ENCODE measurements at regions not wholly inside any gene's neighbourhood (a gene's known extent, or its start where the extent isn't known, plus 50 kb on each side); places are given as distances from the start of the nearest gene placed in this dataset.

DNA sequence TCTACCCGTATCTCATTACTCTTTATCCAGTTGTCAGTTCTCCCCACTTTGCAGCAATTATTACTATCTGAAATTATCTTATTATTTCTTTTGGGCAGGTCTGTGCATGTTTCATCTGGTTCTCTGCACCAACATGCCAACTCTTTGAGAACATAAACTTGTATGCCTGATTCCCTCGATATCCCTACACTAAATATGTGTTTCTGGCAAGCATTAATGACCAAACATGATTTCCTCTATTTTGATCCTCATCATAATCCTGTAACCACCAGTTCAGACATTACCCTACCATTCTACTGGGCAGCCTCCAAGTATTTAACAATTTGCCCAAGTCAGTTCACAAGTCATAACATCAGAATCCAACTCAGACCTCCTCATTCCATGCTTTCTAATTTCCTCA, 426.1 kb downstream of the FOXO1 start:
- Histone ChIP-seq H3K27me3 (ENCODE audit: control insufficient read depth, extremely low read depth, insufficient read depth, low read length) (no peaks in the 10 kb centered on the region), H3K9ac (ENCODE audit: control insufficient read depth, extremely low read depth, insufficient read depth, low read length) (no peak overlapping the region), H3K4me3 (ENCODE audit: control insufficient read depth in 2 of 3, extremely low read depth in 1 of 3, insufficient read depth in 2 of 3, low read depth in 1 of 3, low read length in 3 of 3) (no peak overlapping the region), H3K4me2 (ENCODE audit: control insufficient read depth, extremely low read depth, insufficient read depth, low read depth, low read length) (peak overlapping the region; percentile 1), H3K79me2 (ENCODE audit: control insufficient read depth, insufficient read depth, low read length) (no peaks in the 10 kb centered on the region), H3K36me3 (ENCODE audit: control insufficient read depth in 2 of 2, extremely low read depth in 1 of 2, insufficient read depth in 2 of 2, low read length in 2 of 2) (no peaks in the 10 kb centered on the region), H3K27ac (ENCODE audit: control insufficient read depth, insufficient read depth, low read length) (no peak overlapping the region), H4K20me1 (ENCODE audit: control insufficient read depth, extremely low read depth, insufficient read depth, low read length) (no peaks in the 10 kb centered on the region), H3K9me3 (ENCODE audit: control insufficient read depth, low read depth, low read length) (no peaks in the 10 kb centered on the region), H3K4me1 (ENCODE audit: control insufficient read depth, extremely low read depth, insufficient read depth, low read length) (peaks cover 24% of the 10 kb centered on the region), H3K9me1 (ENCODE audit: control insufficient read depth, extremely low read depth, insufficient read depth, low read length) (no peaks in the 10 kb centered on the region), H2AFZ (ENCODE audit: control insufficient read depth, low read length) (no peak overlapping the region)
- FAIRE-seq (peak; percentile 84), DNase-seq (ENCODE audit: low read depth, low spot score) (no peak)
- dilution Hi-C loops (cut with MboI; ENCODE audit: extremely low pct_ligation_motif_present, low sequenced_read_pairs), result no loop called here
- no peak for TF ChIP-seq EZH2 (IDR thresholded peaks at IDR 0.05; ENCODE audit: low read length)
- TF ChIP-seq, protein P1, sequence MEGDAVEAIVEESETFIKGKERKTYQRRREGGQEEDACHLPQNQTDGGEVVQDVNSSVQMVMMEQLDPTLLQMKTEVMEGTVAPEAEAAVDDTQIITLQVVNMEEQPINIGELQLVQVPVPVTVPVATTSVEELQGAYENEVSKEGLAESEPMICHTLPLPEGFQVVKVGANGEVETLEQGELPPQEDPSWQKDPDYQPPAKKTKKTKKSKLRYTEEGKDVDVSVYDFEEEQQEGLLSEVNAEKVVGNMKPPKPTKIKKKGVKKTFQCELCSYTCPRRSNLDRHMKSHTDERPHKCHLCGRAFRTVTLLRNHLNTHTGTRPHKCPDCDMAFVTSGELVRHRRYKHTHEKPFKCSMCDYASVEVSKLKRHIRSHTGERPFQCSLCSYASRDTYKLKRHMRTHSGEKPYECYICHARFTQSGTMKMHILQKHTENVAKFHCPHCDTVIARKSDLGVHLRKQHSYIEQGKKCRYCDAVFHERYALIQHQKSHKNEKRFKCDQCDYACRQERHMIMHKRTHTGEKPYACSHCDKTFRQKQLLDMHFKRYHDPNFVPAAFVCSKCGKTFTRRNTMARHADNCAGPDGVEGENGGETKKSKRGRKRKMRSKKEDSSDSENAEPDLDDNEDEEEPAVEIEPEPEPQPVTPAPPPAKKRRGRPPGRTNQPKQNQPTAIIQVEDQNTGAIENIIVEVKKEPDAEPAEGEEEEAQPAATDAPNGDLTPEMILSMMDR (optimal IDR thresholded peaks at IDR 0.05 in 1 of 3, IDR thresholded peaks at IDR 0.05 in 1 of 3, conservative IDR thresholded peaks at IDR 0.05 in 1 of 3; ENCODE audit: extremely low read depth in 1 of 3, insufficient read depth in 2 of 3, low read length in 3 of 3), result no peak

DNA sequence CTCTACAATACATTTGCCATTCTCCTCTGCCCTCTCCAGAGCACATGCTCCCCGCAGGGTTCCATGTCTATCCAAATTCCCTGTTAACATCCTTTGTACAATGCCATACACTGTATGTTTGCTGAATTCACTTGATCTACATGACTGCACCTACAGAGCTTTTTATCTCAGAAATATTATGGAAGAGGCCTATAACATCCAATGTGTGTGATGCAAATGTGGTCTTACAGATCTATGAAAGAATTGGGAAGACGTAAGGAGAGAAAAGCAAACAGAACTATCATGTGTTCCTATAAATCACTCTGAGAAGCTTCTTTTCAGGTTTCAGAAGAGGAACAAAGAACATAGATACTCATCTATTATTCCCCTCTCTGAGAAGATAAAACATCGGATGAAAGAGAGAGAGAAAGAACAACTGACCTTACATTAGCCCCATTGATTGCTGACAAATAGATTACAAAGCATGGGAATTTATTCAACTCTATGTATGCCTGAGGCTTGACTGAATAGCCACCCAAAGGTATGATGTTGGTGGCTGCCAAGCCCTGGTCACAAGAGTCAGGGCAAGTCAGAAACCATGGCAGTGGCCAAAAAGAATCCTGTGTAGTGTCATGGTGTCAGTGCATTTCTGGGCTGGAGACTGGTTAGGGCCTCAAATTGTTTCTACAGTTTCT, 425.2 kb downstream of the FOXO1 start:
- dilution Hi-C loops (cut with MboI; ENCODE audit: extremely low pct_ligation_motif_present, low sequenced_read_pairs), result no loop called here
- peak; percentile 20 for FAIRE-seq

More for the DNA sequence above, 425.2 kb downstream of the FOXO1 start:
- Histone ChIP-seq H3K4me1 (ENCODE audit: control insufficient read depth, extremely low read depth, insufficient read depth, low read length) (peaks cover 18% of the 10 kb centered on the region), H3K27me3 (ENCODE audit: control insufficient read depth, extremely low read depth, insufficient read depth, low read length) (no peaks in the 10 kb centered on the region), H3K9ac (ENCODE audit: control insufficient read depth, extremely low read depth, insufficient read depth, low read length) (no peak overlapping the region), H3K9me3 (ENCODE audit: control insufficient read depth, low read depth, low read length) (no peaks in the 10 kb centered on the region), H2AFZ (ENCODE audit: control insufficient read depth, low read length) (no peak overlapping the region), H3K27ac (ENCODE audit: control insufficient read depth, insufficient read depth, low read length) (no peak overlapping the region), H3K9me1 (ENCODE audit: control insufficient read depth, extremely low read depth, insufficient read depth, low read length) (no peaks in the 10 kb centered on the region), H3K4me3 (ENCODE audit: control insufficient read depth in 2 of 3, extremely low read depth in 1 of 3, insufficient read depth in 2 of 3, low read depth in 1 of 3, low read length in 3 of 3) (no peak overlapping the region), H3K36me3 (ENCODE audit: control insufficient read depth in 2 of 2, extremely low read depth in 1 of 2, insufficient read depth in 2 of 2, low read length in 2 of 2) (no peaks in the 10 kb centered on the region), H4K20me1 (ENCODE audit: control insufficient read depth, extremely low read depth, insufficient read depth, low read length) (no peaks in the 10 kb centered on the region), H3K79me2 (ENCODE audit: control insufficient read depth, insufficient read depth, low read length) (no peaks in the 10 kb centered on the region), H3K4me2 (ENCODE audit: control insufficient read depth, extremely low read depth, insufficient read depth, low read depth, low read length) (no peak overlapping the region)
- TF ChIP-seq, protein P1 (optimal IDR thresholded peaks at IDR 0.05 in 1 of 3, IDR thresholded peaks at IDR 0.05 in 1 of 3, conservative IDR thresholded peaks at IDR 0.05 in 1 of 3; ENCODE audit: extremely low read depth in 1 of 3, insufficient read depth in 2 of 3, low read length in 3 of 3), result no peak
- TF ChIP-seq EZH2 (IDR thresholded peaks at IDR 0.05; ENCODE audit: low read length), result no peak
- no peak for DNase-seq (ENCODE audit: low read depth, low spot score)

Measured in keratinocyte (primary cell).